ENCODE measurements at regions not wholly inside any gene's neighbourhood (a gene's known extent, or its start where the extent isn't known, plus 50 kb on each side); places are given as distances from the start of the nearest gene placed in this dataset.
A peak's percentile ranks its signal among the peaks of the same experiment; 100 is the strongest.

GRCh38 chr15:93286446-93286845 lies 197.4 kb upstream of the RGMA start:
- Histone ChIP-seq H3K27ac (no peak overlapping the region), H3K9me3 (no peaks in the 10 kb centered on the region), H3K4me3 (no peak overlapping the region), H3K27me3 (no peaks in the 10 kb centered on the region), H3K36me3 (no peaks in the 10 kb centered on the region), H3K4me1 (no peaks in the 10 kb centered on the region)
- in situ Hi-C loops (cut with MboI; ENCODE audit: low sequenced_read_pairs in 4 of 4), result loop anchor here in 1 of 4 donors (25.0 kb wide), 1 partner anchor 826 kb away; no protein-coding TSS in a partner anchor
- no peak for DNase-seq
- intact Hi-C loops (cut with DNase I; ENCODE audit: low total_unique reads), result no loop called here
- ATAC-seq, result no peak
- TF ChIP-seq POLR2A (IDR thresholded peaks at IDR 0.05) (no peak), CTCF (IDR thresholded peaks at IDR 0.05 in 4 of 5, conservative IDR thresholded peaks at IDR 0.05 in 1 of 5) (no peak)

- DNase-seq, result no peak
- Histone ChIP-seq H3K36me3 (no peaks in the 10 kb centered on the region), H3K27ac (no peak overlapping the region), H3K4me3 (no peak overlapping the region), H3K4me1 (peaks cover 6 to 10% of the 10 kb centered on the region in 2 donors), H3K27me3 (no peaks in the 10 kb centered on the region), H3K9me3 (no peaks in the 10 kb centered on the region)
- in situ Hi-C loops (cut with MboI; ENCODE audit: low sequenced_read_pairs in 4 of 4), result loop anchor here in 1 of 4 donors (25.0 kb wide), 1 partner anchor 828 kb away; no protein-coding TSS in a partner anchor
- intact Hi-C loops (cut with DNase I; ENCODE audit: low total_unique reads), result no loop called here
- TF ChIP-seq CTCF (IDR thresholded peaks at IDR 0.05 in 4 of 5, conservative IDR thresholded peaks at IDR 0.05 in 1 of 5) (no peak), POLR2A (IDR thresholded peaks at IDR 0.05) (no peak)
- ATAC-seq, result no peak
Observed at GRCh38 chr15:93283854-93284253, 194.8 kb upstream of the RGMA start.

GRCh38 chr15:93282808-93283207 lies 193.8 kb upstream of the RGMA start:
- Histone ChIP-seq H3K4me1 (peaks cover 6 to 10% of the 10 kb centered on the region in 2 donors), H3K27ac (no peak overlapping the region), H3K27me3 (no peaks in the 10 kb centered on the region), H3K36me3 (no peaks in the 10 kb centered on the region), H3K9me3 (no peaks in the 10 kb centered on the region), H3K4me3 (no peak overlapping the region)
- DNase-seq (no peak), ATAC-seq (no peak)
- intact Hi-C loops (cut with DNase I; ENCODE audit: low total_unique reads), result no loop called here
- in situ Hi-C loops (cut with MboI; ENCODE audit: low sequenced_read_pairs in 4 of 4), result loop anchor here in 1 of 4 donors (25.0 kb wide), 1 partner anchor 829 kb away; no protein-coding TSS in a partner anchor
- TF ChIP-seq POLR2A (IDR thresholded peaks at IDR 0.05) (no peak), CTCF (IDR thresholded peaks at IDR 0.05 in 4 of 5, conservative IDR thresholded peaks at IDR 0.05 in 1 of 5) (no peak)

- TF ChIP-seq CTCF (IDR thresholded peaks at IDR 0.05 in 4 of 5, conservative IDR thresholded peaks at IDR 0.05 in 1 of 5) (no peak), POLR2A (IDR thresholded peaks at IDR 0.05) (no peak)
- no peaks in the 10 kb centered on the region for H3K36me3 ChIP-seq
- peaks cover 6 to 10% of the 10 kb centered on the region in 2 donors for H3K4me1 ChIP-seq
- DNase-seq (no peak), ATAC-seq (no peak)
- in situ Hi-C loops (cut with MboI; ENCODE audit: low sequenced_read_pairs in 4 of 4) (loop anchor here in 1 of 4 donors (25.0 kb wide), 1 partner anchor 834 kb away; no protein-coding TSS in a partner anchor), intact Hi-C loops (cut with DNase I; ENCODE audit: low total_unique reads) (no loop called here)
- H3K27me3 ChIP-seq, result no peaks in the 10 kb centered on the region
- no peak overlapping the region for H3K4me3 ChIP-seq
- H3K27ac ChIP-seq, result no peak overlapping the region
- H3K9me3 ChIP-seq, result no peaks in the 10 kb centered on the region
Observed at GRCh38 chr15:93278783-93279182, 189.8 kb upstream of the RGMA start.

GRCh38 chr15:93278006-93278405 lies 189.0 kb upstream of the RGMA start:
- TF ChIP-seq POLR2A (IDR thresholded peaks at IDR 0.05), result no peak
- H3K36me3 ChIP-seq, result no peaks in the 10 kb centered on the region
- H3K9me3 ChIP-seq, result no peaks in the 10 kb centered on the region
- in situ Hi-C loops (cut with MboI; ENCODE audit: low sequenced_read_pairs in 4 of 4), result loop anchor here in 1 of 4 donors (25.0 kb wide), 1 partner anchor 834 kb away; no protein-coding TSS in a partner anchor
- ATAC-seq (peak in 1 of 2 donors; percentile 69), DNase-seq (peak in 1 of 2 donors; percentile 51)
- intact Hi-C loops (cut with DNase I; ENCODE audit: low total_unique reads), result no loop called here
- H3K4me1 ChIP-seq, result peaks cover 6 to 10% of the 10 kb centered on the region in 2 donors
- H3K4me3 ChIP-seq, result no peak overlapping the region
- no peaks in the 10 kb centered on the region for H3K27me3 ChIP-seq
- no peak overlapping the region for H3K27ac ChIP-seq

Measured in gastrocnemius medialis (tissue), 4 donors.